Sigmoid colon (tissue), 6 donors: ENCODE measurements at regions not wholly inside any gene's neighbourhood (a gene's known extent, or its start where the extent isn't known, plus 50 kb on each side); places are given as distances from the start of the nearest gene placed in this dataset.

Source experiments
- DNase-seq: peaks from one replicate; pipeline ENCODE4 v3.0.0-alpha.2; 2019
- H3K27ac ChIP-seq, 4 donors: fragments of 200-600 bp; sonication (generic); one replicate each; pipeline ENCODE4 v1.5.1; 2016 to 2019; ENCODE audit warnings: mild to moderate bottlenecking in 1 of 4
- H3K27me3 ChIP-seq, 3 donors: fragments of 200-600 bp; sonication (generic); one replicate each; pipeline ENCODE4 v1.5.1; 2019; ENCODE audit warnings: mild to moderate bottlenecking in 1 of 3
- H3K36me3 ChIP-seq, 4 donors: fragments of 200-600 bp; sonication (generic); one replicate each; pipeline ENCODE4 v1.5.1; 2016 to 2019
- H3K4me1 ChIP-seq, 4 donors: fragments of 200-600 bp; sonication (generic); one replicate each; pipeline ENCODE4 v1.5.1; 2017 to 2019
- H3K4me3 ChIP-seq, 4 donors: fragments of 200-600 bp; sonication (generic); one replicate each; pipeline ENCODE4 v1.5.1; 2017 to 2019; ENCODE audit warnings: mild to moderate bottlenecking in 2 of 4, moderate library complexity in 1 of 4
- H3K9me3 ChIP-seq, 4 donors: fragments of 200-600 bp in 3 of 4; sonication (generic) in 3 of 4; one replicate each; pipeline versions ENCODE4 v1.5.1 to v1.6.1; 2013 to 2019
- EP300 ChIP-seq, 4 donors: sonication (generic); formaldehyde crosslinking; IDR thresholded peaks; one replicate each; pipeline ENCODE4 v1.6.1; 2017; ENCODE audit warnings: antibody characterized with exemption in 4 of 4
- POLR2A ChIP-seq, 2 donors: fragments of 450-650 bp; IDR thresholded peaks; one replicate each; pipeline ENCODE4 v1.6.1; 2016; ENCODE audit warnings: antibody characterized with exemption in 2 of 2, mild to moderate bottlenecking in 2 of 2, moderate library complexity in 2 of 2
- POLR2AphosphoS5 ChIP-seq, 4 donors: sonication (generic); formaldehyde crosslinking; IDR thresholded peaks; one replicate each; pipeline ENCODE4 v1.6.1; 2017; ENCODE audit warnings: antibody characterized with exemption in 4 of 4
- WGBS, 2 donors: extraction: QIAGEN DNeasy Blood & Tissue Kit; methylation state at CpG; one replicate each; pipeline ENCODE4 v1.1.7; 2013; 5-methylcytosine and 5-hydroxymethylcytosine counted together
- intact Hi-C: fragments of 100-400 bp; cut with DNase I; formaldehyde crosslinking; loops from one replicate; pipeline ENCODE4 v1.15.1; 2023
- TF ChIP-seq, protein P1 (sequence below), 4 experiments: fragments of 450-650 bp in 3 of 4; fragments of 200-600 bp in 1 of 4; IDR thresholded peaks; one replicate each; pipeline ENCODE4 v1.5.1; 2016 to 2019; ENCODE audit warnings: antibody characterized with exemption in 4 of 4, mild to moderate bottlenecking in 3 of 4, moderate library complexity in 2 of 4
- donor health status: healthy with polysubstance abuse.
- donor health status: healthy.

DNA sequence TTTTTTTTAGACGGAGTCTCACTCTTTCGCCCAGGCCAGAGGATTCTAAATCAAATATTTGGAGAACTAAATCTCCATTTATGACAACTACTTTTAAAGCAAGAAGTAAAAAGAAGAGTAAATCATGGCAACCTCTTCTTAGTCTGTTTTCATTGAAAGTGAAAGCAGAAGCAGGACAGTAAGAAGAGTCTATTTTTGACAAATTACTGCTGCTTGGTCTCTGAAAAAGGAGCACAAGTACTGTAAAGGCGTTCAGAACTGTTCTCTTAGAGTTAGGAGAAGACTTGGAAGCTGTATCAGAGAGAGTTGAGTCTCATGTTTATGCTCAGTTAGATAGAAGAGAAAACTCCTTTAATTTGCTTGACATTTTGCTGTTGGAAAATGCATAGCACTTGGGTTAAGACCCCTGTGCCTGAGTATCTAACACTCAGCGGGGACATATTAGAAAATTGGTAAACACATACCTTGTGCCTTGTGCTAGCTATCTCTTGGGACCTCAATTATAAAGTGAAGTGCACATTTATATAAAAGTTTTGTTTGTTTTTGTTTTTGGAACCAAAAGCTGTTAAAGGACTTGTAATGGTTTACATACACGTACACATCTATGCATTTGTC lies 433.0 kb downstream of the ANKRD7 start:
- H3K4me3 ChIP-seq = no peak overlapping the region
- intact Hi-C loops = no loop called here
- no peaks in the 10 kb centered on the region for H3K4me1 ChIP-seq
- TF ChIP-seq, protein P1, sequence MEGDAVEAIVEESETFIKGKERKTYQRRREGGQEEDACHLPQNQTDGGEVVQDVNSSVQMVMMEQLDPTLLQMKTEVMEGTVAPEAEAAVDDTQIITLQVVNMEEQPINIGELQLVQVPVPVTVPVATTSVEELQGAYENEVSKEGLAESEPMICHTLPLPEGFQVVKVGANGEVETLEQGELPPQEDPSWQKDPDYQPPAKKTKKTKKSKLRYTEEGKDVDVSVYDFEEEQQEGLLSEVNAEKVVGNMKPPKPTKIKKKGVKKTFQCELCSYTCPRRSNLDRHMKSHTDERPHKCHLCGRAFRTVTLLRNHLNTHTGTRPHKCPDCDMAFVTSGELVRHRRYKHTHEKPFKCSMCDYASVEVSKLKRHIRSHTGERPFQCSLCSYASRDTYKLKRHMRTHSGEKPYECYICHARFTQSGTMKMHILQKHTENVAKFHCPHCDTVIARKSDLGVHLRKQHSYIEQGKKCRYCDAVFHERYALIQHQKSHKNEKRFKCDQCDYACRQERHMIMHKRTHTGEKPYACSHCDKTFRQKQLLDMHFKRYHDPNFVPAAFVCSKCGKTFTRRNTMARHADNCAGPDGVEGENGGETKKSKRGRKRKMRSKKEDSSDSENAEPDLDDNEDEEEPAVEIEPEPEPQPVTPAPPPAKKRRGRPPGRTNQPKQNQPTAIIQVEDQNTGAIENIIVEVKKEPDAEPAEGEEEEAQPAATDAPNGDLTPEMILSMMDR (IDR thresholded peaks at IDR 0.05) = no peak
- TF ChIP-seq POLR2AphosphoS5 (IDR thresholded peaks at IDR 0.05) (no peak), POLR2A (IDR thresholded peaks at IDR 0.05) (no peak), EP300 (IDR thresholded peaks at IDR 0.05) (no peak)
- no peak for DNase-seq
- H3K27ac ChIP-seq = no peak overlapping the region
- no peaks in the 10 kb centered on the region for H3K9me3 ChIP-seq
- H3K27me3 ChIP-seq = no peaks in the 10 kb centered on the region
- H3K36me3 ChIP-seq = no peaks in the 10 kb centered on the region
- 62 to 72% methylated on average over 5 of the region's 5 CpGs for WGBS, 2 donors

DNA sequence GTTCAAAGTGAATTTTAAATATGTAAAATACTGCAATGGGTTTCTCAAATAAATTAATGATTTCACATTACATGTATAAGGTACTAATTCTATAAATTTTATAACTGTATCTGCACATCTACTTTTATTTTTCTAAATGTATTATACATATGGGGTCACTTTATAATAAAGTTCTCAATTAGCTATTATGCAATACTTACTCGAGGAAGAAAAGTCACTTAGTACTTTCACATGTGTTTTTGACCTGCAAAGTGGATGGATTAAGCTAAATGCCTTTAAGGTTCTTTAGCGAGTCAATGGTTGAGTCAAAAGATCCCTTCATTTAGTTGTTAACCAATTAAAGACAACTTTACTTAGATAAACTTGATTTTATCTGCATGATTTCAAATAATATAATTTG lies 437.8 kb downstream of the ANKRD7 start:
- TF ChIP-seq EP300 (IDR thresholded peaks at IDR 0.05) = no peak
- TF ChIP-seq, protein P1 (IDR thresholded peaks at IDR 0.05) = no peak
- no peak for TF ChIP-seq POLR2AphosphoS5 (IDR thresholded peaks at IDR 0.05)
- no peaks in the 10 kb centered on the region for H3K4me1 ChIP-seq
- no peaks in the 10 kb centered on the region for H3K9me3 ChIP-seq
- H3K27ac ChIP-seq = no peak overlapping the region
- H3K4me3 ChIP-seq = no peak overlapping the region
- DNase-seq = no peak
- 61 to 79% methylated on average over 2 of the region's 2 CpGs for WGBS, 2 donors
- H3K36me3 ChIP-seq = no peaks in the 10 kb centered on the region
- intact Hi-C loops = no loop called here
- no peaks in the 10 kb centered on the region for H3K27me3 ChIP-seq

DNA sequence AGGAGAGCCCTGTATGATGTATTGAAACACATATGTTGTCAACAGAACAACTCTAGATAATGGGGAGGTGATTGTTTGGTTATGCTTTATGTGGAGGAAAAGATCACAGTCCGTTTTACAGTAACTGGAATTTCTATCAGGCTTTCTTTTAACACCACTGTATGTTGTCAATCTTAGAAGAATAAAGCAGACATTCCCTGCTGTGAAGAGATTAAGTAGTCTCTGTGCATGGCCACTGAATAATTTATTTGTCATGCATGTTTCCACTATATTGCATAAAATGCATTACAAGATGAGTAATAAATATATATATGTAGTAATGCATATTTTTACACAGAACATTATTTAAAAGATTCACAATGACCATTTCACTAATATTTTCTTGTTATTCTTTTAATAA lies 440.0 kb downstream of the ANKRD7 start:
- H3K36me3 ChIP-seq = no peaks in the 10 kb centered on the region
- DNase-seq = no peak
- no peaks in the 10 kb centered on the region for H3K27me3 ChIP-seq
- intact Hi-C loops = no loop called here
- no peak overlapping the region for H3K4me3 ChIP-seq
- TF ChIP-seq EP300 (IDR thresholded peaks at IDR 0.05) (no peak), POLR2AphosphoS5 (IDR thresholded peaks at IDR 0.05) (no peak), POLR2A (IDR thresholded peaks at IDR 0.05) (no peak)
- TF ChIP-seq, protein P1 (IDR thresholded peaks at IDR 0.05) = no peak
- H3K4me1 ChIP-seq = no peaks in the 10 kb centered on the region
- H3K9me3 ChIP-seq = no peaks in the 10 kb centered on the region
- 58 to 68% methylated on average over 1 of the region's 1 CpG for WGBS, 2 donors
- no peak overlapping the region for H3K27ac ChIP-seq

DNA sequence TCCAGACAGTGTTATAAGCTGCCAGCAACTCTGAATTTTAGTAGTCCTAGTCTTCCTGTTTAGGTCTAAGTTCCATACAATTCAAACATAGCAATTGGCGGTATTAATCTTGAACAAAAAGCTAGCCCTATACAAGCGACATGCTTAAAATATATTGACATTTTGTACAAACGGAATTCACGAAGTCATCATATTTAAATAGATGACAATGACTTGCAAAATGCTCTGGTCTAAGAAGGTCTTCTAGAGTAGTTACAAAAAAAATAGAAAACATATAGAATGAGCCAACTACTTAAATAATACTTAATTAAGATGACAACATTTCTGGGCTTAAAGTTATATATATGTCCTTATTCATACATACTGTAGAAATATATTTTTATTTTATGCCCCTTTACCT lies 446.6 kb downstream of the ANKRD7 start:
- TF ChIP-seq, protein P1 (IDR thresholded peaks at IDR 0.05) = no peak
- no peak for TF ChIP-seq EP300 (IDR thresholded peaks at IDR 0.05)
- WGBS, 2 donors = 82% methylated on average over 4 of the region's 4 CpGs
- Histone ChIP-seq H3K27me3 (no peaks in the 10 kb centered on the region), H3K4me3 (no peak overlapping the region), H3K36me3 (no peaks in the 10 kb centered on the region), H3K9me3 (no peaks in the 10 kb centered on the region), H3K4me1 (no peaks in the 10 kb centered on the region), H3K27ac (no peak overlapping the region)
- no peak for DNase-seq
- intact Hi-C loops = no loop called here

DNA sequence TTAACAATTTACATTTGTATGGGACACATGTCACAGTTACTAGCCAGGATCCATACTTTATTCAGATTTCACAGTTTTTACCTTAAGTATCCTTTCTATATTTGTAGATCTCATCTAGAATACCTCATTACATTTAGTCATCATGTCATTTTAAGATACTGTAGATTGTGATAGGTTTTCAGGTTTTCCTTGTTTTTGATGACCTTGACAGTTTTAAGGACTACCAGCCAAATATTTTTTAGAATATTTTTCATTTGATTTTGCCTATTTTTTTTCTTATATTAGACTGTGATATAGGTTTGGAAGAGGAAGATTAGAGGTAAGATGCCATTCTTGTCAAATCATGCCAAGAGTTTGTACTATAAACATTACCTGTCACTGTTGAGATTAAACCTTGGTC lies 460.3 kb downstream of the ANKRD7 start:
- Histone ChIP-seq H3K27me3 (no peaks in the 10 kb centered on the region), H3K4me1 (no peaks in the 10 kb centered on the region), H3K9me3 (no peaks in the 10 kb centered on the region), H3K27ac (no peak overlapping the region), H3K4me3 (no peak overlapping the region), H3K36me3 (no peaks in the 10 kb centered on the region)
- TF ChIP-seq, protein P1 (IDR thresholded peaks at IDR 0.05) = no peak
- no peak for TF ChIP-seq POLR2A (IDR thresholded peaks at IDR 0.05)
- no peak for TF ChIP-seq EP300 (IDR thresholded peaks at IDR 0.05)
- no peak for TF ChIP-seq POLR2AphosphoS5 (IDR thresholded peaks at IDR 0.05)
- no peak for DNase-seq
- intact Hi-C loops = no loop called here
